Lung microvascular endothelial cell (primary cell): ENCODE measurements at regions not wholly inside any gene's neighbourhood (a gene's known extent, or its start where the extent isn't known, plus 50 kb on each side); places are given as distances from the start of the nearest gene placed in this dataset.

ENCODE experiments used
- DNase-seq, 2 donors: peaks; one replicate each; pipeline versions ENCODE4 v3.0.0 to v3.0.0-alpha.2; 2010; ENCODE audit warnings: low read depth in 2 of 2

DNA sequence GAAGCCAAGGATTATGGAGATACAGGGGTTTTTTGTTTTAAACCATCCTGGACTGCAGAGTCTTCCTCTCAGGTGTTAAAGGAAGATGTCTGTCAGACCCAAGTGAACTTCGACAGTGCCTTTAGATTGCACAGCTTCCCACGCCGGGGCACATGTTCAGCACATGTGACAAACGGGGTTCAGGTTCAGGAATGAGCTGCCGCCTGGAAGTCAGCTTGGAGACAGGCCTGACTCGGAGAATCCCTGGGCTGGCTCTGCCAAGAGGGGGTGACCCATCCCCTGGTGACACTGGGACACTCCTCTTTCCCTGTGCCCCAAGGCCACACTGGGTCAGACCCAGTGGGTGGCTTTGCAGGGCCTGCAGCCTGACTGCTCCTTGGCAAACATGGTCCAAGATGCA is 359.3 kb upstream of the SALL3 start:
- no peak for DNase-seq

DNA sequence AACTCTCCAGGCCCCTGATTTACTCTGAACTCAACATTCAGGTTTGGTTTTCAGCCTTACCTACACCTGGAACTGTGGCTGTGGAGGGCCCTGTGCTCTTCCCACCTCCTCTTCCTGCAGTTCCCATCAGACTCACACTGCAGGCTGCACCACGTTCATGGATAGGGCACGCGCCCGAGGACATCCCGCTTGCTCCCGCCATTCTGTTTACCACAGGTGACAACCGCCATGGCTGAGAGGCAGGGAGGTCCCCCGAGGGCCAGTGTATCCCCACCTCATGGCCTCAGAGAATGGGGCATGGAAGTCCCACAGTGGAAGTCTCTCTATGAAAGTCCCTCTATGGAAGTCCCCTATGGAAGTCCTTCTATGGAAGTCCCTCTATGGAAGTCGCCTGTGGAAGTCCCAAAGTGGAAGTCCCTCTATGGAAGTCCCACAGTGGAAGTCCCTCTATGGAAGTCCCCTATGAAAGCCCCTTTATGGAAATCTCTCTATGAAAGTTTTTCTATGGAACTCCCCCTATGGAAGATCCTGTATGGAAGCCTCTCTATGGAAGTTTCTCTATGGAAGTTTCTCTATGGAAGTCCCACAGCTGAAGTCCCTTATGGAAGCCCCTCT is 358.4 kb upstream of the SALL3 start:
- DNase-seq: no peak

- no peak for DNase-seq
Measured at GRCh38 chr18:78622251-78622906, 357.2 kb upstream of the SALL3 start.

DNA sequence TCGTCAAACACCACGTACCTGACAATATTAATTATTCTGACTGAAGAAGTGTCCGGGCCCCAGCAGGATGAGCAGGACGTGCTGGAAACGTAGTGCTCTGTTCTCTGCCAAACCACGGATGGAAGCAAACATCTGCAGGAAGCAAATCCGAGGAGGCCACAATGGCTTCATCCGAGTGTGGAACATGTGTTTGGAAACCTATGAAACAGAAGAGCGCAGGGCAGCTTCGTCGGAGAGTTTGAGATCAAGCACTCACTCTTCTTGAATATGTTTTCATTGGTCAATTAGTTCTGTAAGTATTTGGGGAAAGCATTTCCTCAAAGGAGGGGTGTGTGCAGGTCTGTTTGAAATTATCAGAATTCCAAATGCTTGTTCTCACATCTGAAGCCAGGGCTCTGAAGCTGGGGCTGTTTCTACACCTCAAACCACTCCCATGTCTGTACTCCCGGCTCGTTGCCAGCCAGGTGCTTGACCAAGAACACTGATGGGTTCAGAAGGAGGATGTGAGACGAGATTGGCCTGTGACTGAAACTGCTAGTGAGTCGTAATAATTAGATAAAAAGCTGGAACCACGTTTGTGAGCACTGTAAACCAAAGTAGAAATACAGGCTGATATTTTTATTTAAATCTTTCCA is 356.6 kb upstream of the SALL3 start:
- DNase-seq: no peak

DNA sequence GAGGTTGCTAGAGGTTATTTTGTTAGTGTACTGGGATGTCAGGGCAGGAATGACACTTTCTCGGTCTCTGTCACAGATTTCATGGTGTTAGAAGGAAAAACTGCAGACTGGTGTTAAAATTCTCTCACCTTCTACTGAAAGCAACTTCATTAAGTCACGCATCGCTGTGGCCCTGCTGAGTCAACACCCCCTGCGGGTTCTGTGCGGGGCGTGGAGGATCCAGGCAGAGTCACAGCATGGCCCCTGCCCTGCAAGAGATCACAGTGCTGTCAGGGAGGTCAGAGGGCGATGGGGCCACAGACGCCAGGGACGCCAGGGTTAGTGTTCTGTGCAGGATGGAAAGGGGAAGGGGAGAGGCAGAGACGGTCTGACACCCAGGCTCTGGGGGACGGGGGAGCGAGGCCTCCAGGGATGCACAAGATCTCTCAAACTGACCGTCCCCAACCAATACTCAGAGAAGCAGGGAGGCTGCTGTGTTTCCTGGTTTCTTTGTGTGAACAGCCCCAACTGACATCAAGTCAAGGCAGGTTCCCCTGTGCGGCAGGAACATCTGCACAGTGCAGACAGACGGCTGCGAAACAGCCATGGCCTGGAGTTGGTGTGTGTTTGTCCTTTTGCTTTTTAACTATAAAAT is 354.9 kb upstream of the SALL3 start:
- DNase-seq: no peak

GRCh38 chr18:78625847-78626246 is 353.8 kb upstream of the SALL3 start:
- no peak for DNase-seq

DNA sequence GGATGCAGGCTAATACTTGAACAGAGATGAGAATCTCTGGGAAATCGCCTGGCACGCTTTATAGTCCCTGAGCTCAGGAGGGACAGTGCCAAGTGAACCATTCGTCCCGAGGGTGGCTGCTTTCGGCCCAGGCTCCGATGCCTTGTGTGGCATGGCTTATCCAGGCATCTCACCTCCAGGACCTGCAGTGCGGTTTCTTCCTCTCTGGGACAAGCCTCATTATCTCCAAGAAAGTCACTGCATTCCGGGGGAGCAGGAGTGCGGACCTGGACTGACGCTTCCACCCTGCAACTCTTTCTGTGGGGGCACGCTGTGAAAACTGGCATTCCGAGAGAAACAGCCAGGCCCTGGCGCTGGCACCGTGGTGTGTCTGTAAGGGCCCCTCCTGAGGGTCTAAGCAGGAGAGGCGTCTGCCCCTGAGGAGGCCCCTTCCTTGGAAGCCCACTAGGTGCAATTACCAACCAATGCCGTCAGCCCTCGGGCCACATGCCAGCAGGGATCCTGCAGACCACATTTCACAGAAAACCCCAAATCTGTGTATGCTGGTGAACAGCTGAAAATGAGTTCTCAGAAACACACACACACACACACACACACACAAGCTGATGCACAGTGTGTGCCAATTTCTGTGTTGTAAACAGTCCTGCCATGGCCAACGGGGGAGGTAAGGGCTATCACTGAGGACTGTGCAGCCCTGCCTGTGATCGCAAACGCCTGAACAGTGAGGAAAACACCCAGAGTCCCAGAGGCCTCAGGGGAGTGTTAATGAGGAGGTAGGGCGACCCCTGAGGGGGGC is 351.9 kb upstream of the SALL3 start:
- no peak for DNase-seq

DNA sequence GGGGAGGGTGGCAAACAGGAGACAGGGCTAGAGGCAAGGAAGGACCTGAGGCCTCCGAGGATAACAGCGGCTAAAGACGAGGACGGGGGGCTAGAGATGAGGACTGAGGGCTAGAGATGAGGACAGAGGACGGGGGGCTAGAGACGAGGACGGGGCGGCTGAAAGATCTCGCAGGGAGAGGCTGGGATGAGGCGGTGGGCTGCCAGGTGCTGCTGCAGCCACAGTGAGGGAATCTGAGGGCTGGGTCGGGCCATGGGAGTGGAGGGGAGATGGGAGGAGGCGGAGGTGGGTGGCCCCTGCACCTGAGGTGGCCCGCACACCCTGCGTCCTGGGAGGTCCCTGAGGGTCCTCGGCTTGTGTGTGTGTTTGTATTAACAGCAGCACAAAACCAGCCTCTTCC is 350.2 kb upstream of the SALL3 start:
- no peak for DNase-seq

GRCh38 chr18:78630356-78630755 is 349.3 kb upstream of the SALL3 start:
- no peak for DNase-seq

DNA sequence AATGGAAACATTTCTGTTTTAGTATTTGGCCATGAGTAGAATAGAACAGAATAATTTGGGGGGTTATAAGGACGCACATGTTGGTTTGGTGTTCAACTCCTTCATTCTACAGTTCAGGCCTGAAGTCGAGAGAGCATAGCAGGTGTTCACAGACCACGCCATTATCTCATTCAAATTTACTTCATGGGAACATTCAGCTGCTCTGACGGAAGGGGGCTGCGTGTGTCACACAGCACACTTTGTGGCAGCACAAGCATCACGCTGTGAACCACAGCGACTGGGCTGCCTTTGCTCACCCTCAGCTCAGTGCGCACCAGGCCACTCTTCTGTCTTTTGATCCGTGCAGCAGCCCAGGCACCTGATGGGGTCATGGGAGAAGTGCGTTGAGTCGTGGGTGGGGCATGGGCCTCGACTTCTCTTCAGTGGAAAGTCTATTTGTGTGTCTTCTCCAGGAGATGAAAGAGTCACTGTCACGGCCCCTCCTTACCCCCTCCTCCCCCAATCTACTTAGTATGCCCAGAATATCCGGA is 348.6 kb upstream of the SALL3 start:
- DNase-seq: no peak

DNA sequence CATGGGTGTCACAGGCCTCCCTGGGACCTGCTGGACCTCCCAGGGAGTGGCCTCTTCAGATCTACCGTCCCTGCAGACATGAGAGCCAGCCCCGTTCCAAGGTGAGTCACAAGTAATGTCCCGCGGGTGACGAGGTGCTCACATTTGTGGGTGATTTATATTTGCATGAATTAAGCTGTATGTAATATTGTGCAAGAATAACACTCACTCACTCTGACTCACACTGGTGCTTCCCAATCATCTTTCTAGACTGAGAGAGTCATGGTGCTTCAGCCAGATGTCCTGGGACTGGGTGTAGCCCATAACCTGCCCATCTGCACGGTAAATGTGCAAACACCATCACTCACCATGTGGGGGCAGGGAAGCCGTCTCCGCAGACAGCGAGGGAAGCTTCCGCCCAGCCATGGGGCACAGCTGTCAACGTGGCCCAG is 347.5 kb upstream of the SALL3 start:
- no peak for DNase-seq

GRCh38 chr18:78634061-78634696 is 345.4 kb upstream of the SALL3 start:
- DNase-seq: no peak

GRCh38 chr18:78635093-78635800 is 344.4 kb upstream of the SALL3 start:
- no peak for DNase-seq

- DNase-seq: no peak
Measured at GRCh38 chr18:78636260-78636659, 343.4 kb upstream of the SALL3 start.

DNA sequence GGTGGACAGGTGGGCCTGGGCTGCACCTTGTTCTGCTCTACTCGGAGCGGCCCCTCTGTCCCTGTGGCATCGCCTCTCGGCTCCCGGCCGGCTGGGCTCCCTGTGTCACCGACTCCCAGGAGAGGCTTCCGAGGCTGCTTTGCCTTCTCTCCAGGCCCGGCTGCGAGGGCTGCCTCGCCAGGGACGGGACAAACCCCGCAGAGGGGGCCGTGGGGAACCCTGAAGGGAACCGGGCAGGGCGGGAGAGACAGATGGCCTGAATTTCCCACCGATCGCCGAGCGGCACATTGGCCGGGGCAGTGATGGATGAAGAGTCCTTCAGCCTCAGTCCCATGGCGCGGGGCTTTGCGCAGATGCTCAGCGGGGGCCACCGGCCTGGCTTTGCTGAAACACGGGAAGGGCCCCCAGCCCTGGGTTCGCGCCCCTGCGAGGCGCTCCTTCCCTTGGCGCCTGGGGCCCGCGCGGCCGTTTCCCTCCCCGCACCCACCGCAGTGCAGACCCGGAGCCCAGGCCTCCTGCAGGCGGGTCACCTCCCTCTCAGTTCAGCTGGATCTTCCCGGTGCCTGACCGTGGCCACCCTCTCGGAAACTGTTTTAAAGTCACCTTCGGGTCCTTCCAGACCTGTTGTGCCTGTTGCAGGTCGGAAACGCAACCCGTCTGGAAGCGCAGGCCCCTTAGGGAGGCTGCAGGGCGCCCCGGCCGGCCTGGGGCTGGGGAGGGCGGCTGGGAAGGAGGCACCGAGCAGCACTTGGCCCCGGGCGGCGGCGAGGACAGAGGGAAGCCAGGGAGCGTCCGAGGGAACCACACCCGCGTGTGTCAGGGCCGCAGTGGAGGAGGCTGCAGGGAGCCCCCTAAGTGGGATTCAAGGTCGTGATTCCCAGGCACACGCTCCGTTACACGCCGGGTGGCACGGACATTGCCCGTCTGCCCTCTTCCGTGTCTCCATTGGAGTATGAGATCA is 341.9 kb upstream of the SALL3 start:
- no peak for DNase-seq

GRCh38 chr18:78639006-78639950 is 340.3 kb upstream of the SALL3 start:
- no peak for DNase-seq

GRCh38 chr18:78640246-78640995 is 339.2 kb upstream of the SALL3 start:
- no peak for DNase-seq
